Spleen (tissue), 7 donors: ENCODE measurements at regions not wholly inside any gene's neighbourhood (a gene's known extent, or its start where the extent isn't known, plus 50 kb on each side); places are given as distances from the start of the nearest gene placed in this dataset.

Source experiments
- POLR2A ChIP-seq, 3 donors: fragments of 450-650 bp; IDR thresholded peaks; one replicate each; pipeline ENCODE4 v1.5.1; 2017; ENCODE audit warnings: antibody characterized with exemption in 3 of 3, mild to moderate bottlenecking in 1 of 3
- POLR2AphosphoS5 ChIP-seq, 3 donors: sonication (generic); formaldehyde crosslinking; IDR thresholded peaks; one replicate each; pipeline ENCODE4 v1.5.1; 2017; ENCODE audit warnings: antibody characterized with exemption in 3 of 3
- TF ChIP-seq, protein P1 (sequence below), 11 experiments: fragments of 200-600 bp in 7 of 11; fragments of 450-650 bp in 4 of 11; sonication (generic) in 4 of 11; IDR thresholded peaks in 8 of 11; conservative IDR thresholded peaks in 3 of 11; 1 replicate in 7 of 11; 2 replicates in 4 of 11; pipeline versions ENCODE4 v1.4.0 to v1.8.0; 2016 to 2021; ENCODE audit warnings: antibody characterized with exemption in 11 of 11, inconsistent platforms in 4 of 11, mild to moderate bottlenecking in 1 of 11
- donor health status: DM: no; HTN: no; CAD: no; lungs with moderate emphysema.
- donor health status: DM: no; HTN: no; CAD: no.
- donor health status: DM: no; HTN: no; CAD: no.

DNA sequence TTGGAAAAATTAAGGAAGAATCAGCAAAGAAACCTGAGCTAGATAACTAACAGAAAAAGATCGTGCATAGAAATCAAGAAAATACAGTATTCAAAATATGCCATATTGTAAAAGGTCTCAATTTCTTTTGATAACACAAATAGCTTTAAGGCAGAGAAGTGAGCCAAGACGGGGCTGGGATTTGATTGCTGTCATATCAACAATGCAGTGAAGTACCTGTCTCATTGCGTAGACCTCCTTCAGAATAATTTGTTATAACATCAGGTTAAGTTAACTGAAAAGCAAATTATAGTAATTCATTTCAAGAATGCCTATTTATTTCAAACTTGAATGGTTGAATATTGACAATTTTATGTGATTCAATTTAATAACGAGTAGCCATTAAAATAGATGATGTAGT is 453.8 kb upstream of the MAP2 start:
- TF ChIP-seq POLR2A (IDR thresholded peaks at IDR 0.05) = no peak
- TF ChIP-seq, protein P1, sequence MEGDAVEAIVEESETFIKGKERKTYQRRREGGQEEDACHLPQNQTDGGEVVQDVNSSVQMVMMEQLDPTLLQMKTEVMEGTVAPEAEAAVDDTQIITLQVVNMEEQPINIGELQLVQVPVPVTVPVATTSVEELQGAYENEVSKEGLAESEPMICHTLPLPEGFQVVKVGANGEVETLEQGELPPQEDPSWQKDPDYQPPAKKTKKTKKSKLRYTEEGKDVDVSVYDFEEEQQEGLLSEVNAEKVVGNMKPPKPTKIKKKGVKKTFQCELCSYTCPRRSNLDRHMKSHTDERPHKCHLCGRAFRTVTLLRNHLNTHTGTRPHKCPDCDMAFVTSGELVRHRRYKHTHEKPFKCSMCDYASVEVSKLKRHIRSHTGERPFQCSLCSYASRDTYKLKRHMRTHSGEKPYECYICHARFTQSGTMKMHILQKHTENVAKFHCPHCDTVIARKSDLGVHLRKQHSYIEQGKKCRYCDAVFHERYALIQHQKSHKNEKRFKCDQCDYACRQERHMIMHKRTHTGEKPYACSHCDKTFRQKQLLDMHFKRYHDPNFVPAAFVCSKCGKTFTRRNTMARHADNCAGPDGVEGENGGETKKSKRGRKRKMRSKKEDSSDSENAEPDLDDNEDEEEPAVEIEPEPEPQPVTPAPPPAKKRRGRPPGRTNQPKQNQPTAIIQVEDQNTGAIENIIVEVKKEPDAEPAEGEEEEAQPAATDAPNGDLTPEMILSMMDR (IDR thresholded peaks at IDR 0.05 in 8 of 11, conservative IDR thresholded peaks at IDR 0.05 in 3 of 11) = no peak
- TF ChIP-seq POLR2AphosphoS5 (IDR thresholded peaks at IDR 0.05) = no peak
